Mesothelial cell of epicardium (in vitro differentiated cells): ENCODE measurements at regions not wholly inside any gene's neighbourhood (a gene's known extent, or its start where the extent isn't known, plus 50 kb on each side); places are given as distances from the start of the nearest gene placed in this dataset.

Experiments used
- DNase-seq, 2 experiments: peaks; one replicate each; pipeline ENCODE4 v3.0.0; 2021; ENCODE audit warnings: low spot score in 2 of 2; ENCODE audit not compliant: unreplicated experiment in 2 of 2
- H3K27ac Mint-ChIP-seq: 2 replicates; pipeline ENCODE4 v1.8.0; 2021; ENCODE audit warnings: mixed read lengths
- H3K27me3 Mint-ChIP-seq: 2 replicates; pipeline ENCODE4 v1.8.0; 2021; ENCODE audit warnings: low read depth, mixed read lengths
- H3K36me3 Mint-ChIP-seq: 2 replicates; pipeline ENCODE4 v1.8.0; 2021; ENCODE audit warnings: mixed read lengths
- H3K4me1 Mint-ChIP-seq: 2 replicates; pipeline ENCODE4 v1.8.0; 2021; ENCODE audit warnings: mixed read lengths
- H3K4me3 Mint-ChIP-seq: 2 replicates; pipeline ENCODE4 v1.8.0; 2021; ENCODE audit warnings: mild to moderate bottlenecking, moderate library complexity, mixed read lengths
- H3K9me3 Mint-ChIP-seq: 2 replicates; pipeline ENCODE4 v1.8.0; 2021; ENCODE audit warnings: mixed read lengths
- TF ChIP-seq, protein P1 (sequence below): fragments of 200-600 bp; sonication (generic); IDR thresholded peaks from one replicate; pipeline ENCODE4 v1.5.0; 2021; ENCODE audit warnings: antibody characterized with exemption; ENCODE audit not compliant: unreplicated experiment

DNA sequence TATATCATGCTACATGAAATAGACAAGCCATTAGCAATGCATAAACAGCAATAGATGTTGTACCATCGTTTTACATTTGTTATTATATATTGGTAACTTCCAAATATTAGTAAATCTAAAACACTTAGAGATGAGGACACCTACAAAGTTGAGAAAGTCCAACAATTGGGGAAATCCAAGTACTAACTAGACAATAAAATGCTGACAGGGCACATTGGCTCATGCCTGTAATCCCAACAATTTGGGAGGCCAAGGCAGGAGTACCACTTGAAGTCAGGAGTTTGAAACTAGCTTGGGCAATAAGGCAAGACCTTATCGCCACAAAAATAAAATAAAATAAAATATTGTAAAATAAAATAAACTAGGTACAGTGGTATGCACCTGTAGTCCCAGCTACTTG is 1023.1 kb downstream of the SUCLG1 start:
- Mint-ChIP-seq H3K4me3 (no peak overlapping the region), H3K27me3 (no peaks in the 10 kb centered on the region), H3K27ac (no peak overlapping the region), H3K36me3 (no peaks in the 10 kb centered on the region), H3K4me1 (peaks cover 4% of the 10 kb centered on the region), H3K9me3 (no peaks in the 10 kb centered on the region)
- TF ChIP-seq, protein P1, sequence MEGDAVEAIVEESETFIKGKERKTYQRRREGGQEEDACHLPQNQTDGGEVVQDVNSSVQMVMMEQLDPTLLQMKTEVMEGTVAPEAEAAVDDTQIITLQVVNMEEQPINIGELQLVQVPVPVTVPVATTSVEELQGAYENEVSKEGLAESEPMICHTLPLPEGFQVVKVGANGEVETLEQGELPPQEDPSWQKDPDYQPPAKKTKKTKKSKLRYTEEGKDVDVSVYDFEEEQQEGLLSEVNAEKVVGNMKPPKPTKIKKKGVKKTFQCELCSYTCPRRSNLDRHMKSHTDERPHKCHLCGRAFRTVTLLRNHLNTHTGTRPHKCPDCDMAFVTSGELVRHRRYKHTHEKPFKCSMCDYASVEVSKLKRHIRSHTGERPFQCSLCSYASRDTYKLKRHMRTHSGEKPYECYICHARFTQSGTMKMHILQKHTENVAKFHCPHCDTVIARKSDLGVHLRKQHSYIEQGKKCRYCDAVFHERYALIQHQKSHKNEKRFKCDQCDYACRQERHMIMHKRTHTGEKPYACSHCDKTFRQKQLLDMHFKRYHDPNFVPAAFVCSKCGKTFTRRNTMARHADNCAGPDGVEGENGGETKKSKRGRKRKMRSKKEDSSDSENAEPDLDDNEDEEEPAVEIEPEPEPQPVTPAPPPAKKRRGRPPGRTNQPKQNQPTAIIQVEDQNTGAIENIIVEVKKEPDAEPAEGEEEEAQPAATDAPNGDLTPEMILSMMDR = no peak
- DNase-seq = no peak

DNA sequence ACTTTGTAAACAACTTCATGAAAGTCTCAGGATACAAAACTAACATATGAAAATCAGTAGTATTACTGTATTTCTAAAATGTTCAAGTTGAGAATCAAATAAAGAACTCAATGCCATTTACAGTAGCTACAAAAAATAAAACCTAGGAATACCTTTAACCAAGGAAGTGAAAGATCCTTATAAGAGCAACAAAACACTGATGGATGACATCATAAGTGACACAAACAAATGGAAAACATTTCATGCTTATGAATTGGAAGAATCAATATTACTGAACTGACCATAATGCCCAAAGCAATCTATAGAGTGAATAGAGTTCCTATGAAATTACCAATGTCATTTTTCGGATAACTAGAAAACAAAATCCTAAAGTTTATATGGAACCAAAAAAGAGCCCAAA is 1038.1 kb downstream of the SUCLG1 start:
- Mint-ChIP-seq H3K4me1 (no peaks in the 10 kb centered on the region), H3K27ac (no peak overlapping the region), H3K36me3 (peaks cover 9% of the 10 kb centered on the region), H3K4me3 (no peak overlapping the region), H3K9me3 (peaks cover 61% of the 10 kb centered on the region), H3K27me3 (no peaks in the 10 kb centered on the region)
- no peak for DNase-seq
- TF ChIP-seq, protein P1 = no peak

DNA sequence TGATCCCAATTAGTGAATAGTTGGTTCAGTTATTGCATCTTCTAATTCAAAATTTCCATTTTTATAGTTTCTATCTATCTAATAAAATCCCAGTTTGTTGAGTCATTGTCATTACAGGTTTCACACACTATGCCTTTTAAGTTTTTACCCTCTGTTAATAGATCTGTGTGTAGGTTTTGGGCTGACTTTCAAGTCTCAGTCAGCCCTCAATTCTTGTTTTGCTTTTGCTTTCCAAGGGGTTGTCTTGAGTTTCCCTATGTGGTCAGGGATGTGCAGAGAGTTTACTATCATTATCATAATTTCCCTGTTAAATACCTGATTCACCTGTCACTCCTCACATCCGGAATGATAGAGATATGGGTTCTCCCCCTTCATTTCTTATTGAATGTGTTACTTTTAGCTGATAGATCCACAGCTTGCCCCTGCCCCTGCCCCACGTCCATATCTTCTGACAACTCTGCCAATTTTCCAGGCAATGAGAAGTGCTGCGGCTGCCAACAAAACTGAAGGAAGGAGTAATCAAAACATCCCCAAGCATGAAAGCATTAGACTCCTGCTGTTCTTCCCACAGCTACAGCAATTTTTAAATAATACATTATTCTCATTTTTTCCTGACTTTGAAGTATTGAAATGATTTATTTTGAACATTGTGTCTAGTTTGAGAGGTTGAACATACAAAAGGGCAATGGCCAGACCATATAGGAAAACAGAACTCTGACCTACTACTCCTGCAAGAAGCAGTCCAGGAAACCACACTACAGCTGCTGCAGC is 1064.8 kb downstream of the SUCLG1 start:
- Mint-ChIP-seq H3K9me3 (no peaks in the 10 kb centered on the region), H3K36me3 (no peaks in the 10 kb centered on the region), H3K27me3 (no peaks in the 10 kb centered on the region), H3K4me1 (no peaks in the 10 kb centered on the region), H3K4me3 (no peak overlapping the region), H3K27ac (no peak overlapping the region)
- DNase-seq = no peak
- TF ChIP-seq, protein P1 = no peak

DNA sequence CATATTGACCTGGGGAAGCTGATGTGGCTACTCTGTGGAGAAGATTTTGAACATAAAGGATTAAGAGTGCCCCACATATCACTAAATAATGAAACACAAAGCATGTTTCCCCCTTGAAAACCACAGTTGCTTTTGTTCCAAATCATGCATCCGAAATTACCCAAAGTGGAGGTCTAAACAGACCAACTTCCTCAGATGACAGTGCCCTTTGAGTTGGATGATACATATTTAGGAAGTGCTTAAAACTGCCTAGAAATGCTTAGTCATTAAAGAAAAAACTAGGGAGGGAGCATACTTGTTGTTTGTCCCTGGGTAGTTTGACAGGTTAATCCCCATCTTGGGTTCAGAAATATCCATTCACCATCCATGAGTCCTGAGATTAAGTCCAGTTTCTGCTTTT is 1070.3 kb downstream of the SUCLG1 start:
- TF ChIP-seq, protein P1 = no peak
- DNase-seq = no peak
- H3K9me3 Mint-ChIP-seq = no peaks in the 10 kb centered on the region
- no peaks in the 10 kb centered on the region for H3K27me3 Mint-ChIP-seq
- no peak overlapping the region for H3K27ac Mint-ChIP-seq
- H3K36me3 Mint-ChIP-seq = no peaks in the 10 kb centered on the region
- H3K4me1 Mint-ChIP-seq = no peaks in the 10 kb centered on the region
- no peak overlapping the region for H3K4me3 Mint-ChIP-seq

DNA sequence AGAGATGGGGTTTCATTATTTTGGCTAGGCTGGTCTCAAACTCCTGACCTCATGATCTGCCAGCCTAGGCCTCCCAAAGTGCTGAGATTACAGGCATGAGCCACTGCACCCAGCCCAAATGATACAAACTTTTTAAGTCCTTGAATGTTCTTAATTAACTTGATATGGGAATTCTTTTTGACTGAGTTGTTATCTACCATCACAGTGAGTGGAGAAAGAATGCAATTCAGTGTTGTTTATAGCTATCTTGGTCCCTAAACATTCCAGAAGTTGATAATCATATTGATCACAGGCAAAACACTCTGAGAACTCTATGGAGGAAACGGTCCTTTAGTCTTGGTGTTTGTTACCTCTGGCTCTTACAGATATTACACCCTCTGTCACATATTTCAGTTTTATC is 1072.5 kb downstream of the SUCLG1 start:
- Mint-ChIP-seq H3K9me3 (peaks cover 6% of the 10 kb centered on the region), H3K27me3 (no peaks in the 10 kb centered on the region), H3K4me1 (no peaks in the 10 kb centered on the region), H3K4me3 (no peak overlapping the region), H3K27ac (no peak overlapping the region), H3K36me3 (no peaks in the 10 kb centered on the region)
- no peak for DNase-seq
- TF ChIP-seq, protein P1 = no peak
